ENCODE measurements at regions not wholly inside any gene's neighbourhood (a gene's known extent, or its start where the extent isn't known, plus 50 kb on each side); places are given as distances from the start of the nearest gene placed in this dataset.

- DNase-seq, result no peak
Measured at GRCh38 chr21:37967036-37967435, 50.8 kb upstream of the KCNJ6 start.

- no peak for DNase-seq
Measured at GRCh38 chr21:37968744-37969143, 52.5 kb upstream of the KCNJ6 start.

- no peak for DNase-seq
Measured at GRCh38 chr21:37970548-37970947, 54.3 kb upstream of the KCNJ6 start.

- DNase-seq, result no peak
Measured at GRCh38 chr21:37971390-37971950, 55.2 kb upstream of the KCNJ6 start.

GRCh38 chr21:37974081-37974480, 57.8 kb upstream of the KCNJ6 start:
- no peak for DNase-seq

GRCh38 chr21:37982496-37983318, 66.5 kb upstream of the KCNJ6 start:
- DNase-seq, result no peak

- DNase-seq, result no peak
Measured at GRCh38 chr21:37983336-37984095, 67.3 kb upstream of the KCNJ6 start.

- DNase-seq, result no peak
Measured at GRCh38 chr21:37984416-37984815, 68.2 kb upstream of the KCNJ6 start.

- DNase-seq, result no peak
Measured at GRCh38 chr21:37986000-37986399, 69.7 kb upstream of the KCNJ6 start.

GRCh38 chr21:37986751-37987399, 70.6 kb upstream of the KCNJ6 start:
- DNase-seq, result no peak

- DNase-seq, result no peak
Measured at GRCh38 chr21:37987668-37988067, 71.4 kb upstream of the KCNJ6 start.

GRCh38 chr21:37993071-37993470, 76.8 kb upstream of the KCNJ6 start:
- no peak for DNase-seq

GRCh38 chr21:37994211-37994610, 78.0 kb upstream of the KCNJ6 start:
- no peak for DNase-seq

GRCh38 chr21:38012672-38013071, 96.4 kb upstream of the KCNJ6 start:
- no peak for DNase-seq

GRCh38 chr21:38013741-38014140, 97.5 kb upstream of the KCNJ6 start:
- no peak for DNase-seq

- no peak for DNase-seq
Measured at GRCh38 chr21:38014298-38014697, 98.0 kb upstream of the KCNJ6 start.

GRCh38 chr21:38027901-38028498, 111.7 kb upstream of the KCNJ6 start:
- no peak for DNase-seq

GRCh38 chr21:38032082-38032801, 116.0 kb upstream of the KCNJ6 start:
- DNase-seq, result no peak

- DNase-seq, result no peak
Measured at GRCh38 chr21:38036016-38036415, 119.8 kb upstream of the KCNJ6 start.

GRCh38 chr21:38037416-38037815, 121.2 kb upstream of the KCNJ6 start:
- DNase-seq, result no peak

- DNase-seq, result no peak
Measured at GRCh38 chr21:38039369-38039768, 123.1 kb upstream of the KCNJ6 start.

- no peak for DNase-seq
Measured at GRCh38 chr21:38039841-38040240, 123.6 kb upstream of the KCNJ6 start.

All from left hindlimb (tissue), 1 donor.